ENCODE measurements at regions not wholly inside any gene's neighbourhood (a gene's known extent, or its start where the extent isn't known, plus 50 kb on each side); places are given as distances from the start of the nearest gene placed in this dataset.

- Mint-ChIP-seq H3K36me3 (no peaks in the 10 kb centered on the region), H3K27me3 (peaks cover 0 to 16% (median 0%) of the 10 kb centered on the region in 5 donors), H3K9me3 (peaks cover 2 to 13% (median 6%) of the 10 kb centered on the region in 11 donors), H3K4me3 (no peak overlapping the region), H3K4me1 (no peaks in the 10 kb centered on the region), H3K27ac (no peak overlapping the region)
- no peak overlapping the region for H3K27ac ChIP-seq (ENCODE audit: low read depth, low read length)
- ChIA-PET CTCF (no interaction called here), POLR2A (no interaction called here)
- ATAC-seq: no peak
- H3K4me3 ChIP-seq (ENCODE audit: low read length): no peak overlapping the region
- no peak for DNase-seq
- no peaks in the 10 kb centered on the region for H3K36me3 ChIP-seq (ENCODE audit: control insufficient read depth in 2 of 3, insufficient read depth in 3 of 3, low read length in 3 of 3)
- peaks cover 0 to 4% (median 0%) of the 10 kb centered on the region in 3 experiments for H3K9me3 ChIP-seq (ENCODE audit: control insufficient read depth in 2 of 3, low read length in 3 of 3)
- intact Hi-C loops (cut with micrococcal nuclease): no loop called here
- no peaks in the 10 kb centered on the region for H3K27me3 ChIP-seq (ENCODE audit: control insufficient read depth in 2 of 2, insufficient read depth in 2 of 2, low read length in 2 of 2)
- no peaks in the 10 kb centered on the region for H3K4me1 ChIP-seq (ENCODE audit: control insufficient read depth in 2 of 2, insufficient read depth in 2 of 2, low read length in 2 of 2)
These were observed 110.0 kb upstream of the SLC35B3 start for GRCh38 chr6:8545336-8545735.

DNA sequence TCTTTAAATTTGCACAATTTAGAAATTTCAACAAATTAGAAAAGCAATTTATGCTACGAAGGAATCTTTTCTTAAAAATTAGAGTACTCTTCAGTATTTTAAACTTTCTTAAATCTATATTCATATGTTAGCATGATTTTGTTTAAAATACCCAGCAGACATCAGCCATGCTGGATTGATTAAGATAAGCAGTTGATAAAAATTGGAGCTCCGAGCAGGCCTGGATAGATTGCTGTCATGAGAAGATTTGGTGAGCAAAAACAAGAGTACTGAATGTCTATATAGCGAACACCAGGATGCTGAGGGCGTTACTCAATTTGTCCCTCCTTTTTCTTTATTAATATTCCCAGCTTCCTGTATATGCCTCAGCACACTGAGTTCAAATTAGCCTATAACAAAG lies 108.4 kb upstream of the SLC35B3 start:
- Mint-ChIP-seq H3K4me1 (no peaks in the 10 kb centered on the region), H3K27me3 (peaks cover 0 to 16% (median 0%) of the 10 kb centered on the region in 5 donors), H3K27ac (no peak overlapping the region), H3K36me3 (no peaks in the 10 kb centered on the region), H3K4me3 (no peak overlapping the region), H3K9me3 (peaks cover 2 to 27% (median 17%) of the 10 kb centered on the region in 11 donors)
- ChIA-PET POLR2A (no interaction called here), CTCF (no interaction called here)
- Histone ChIP-seq H3K36me3 (ENCODE audit: control insufficient read depth in 2 of 3, insufficient read depth in 3 of 3, low read length in 3 of 3) (no peaks in the 10 kb centered on the region), H3K9me3 (ENCODE audit: control insufficient read depth in 2 of 3, low read length in 3 of 3) (peaks cover 0 to 8% (median 0%) of the 10 kb centered on the region in 3 experiments), H3K4me3 (ENCODE audit: low read length) (no peak overlapping the region), H3K4me1 (ENCODE audit: control insufficient read depth in 2 of 2, insufficient read depth in 2 of 2, low read length in 2 of 2) (no peaks in the 10 kb centered on the region), H3K27ac (ENCODE audit: low read depth, low read length) (no peak overlapping the region), H3K27me3 (ENCODE audit: control insufficient read depth in 2 of 2, insufficient read depth in 2 of 2, low read length in 2 of 2) (no peaks in the 10 kb centered on the region)
- DNase-seq (no peak), ATAC-seq (no peak)
- intact Hi-C loops (cut with micrococcal nuclease): no loop called here

GRCh38 chr6:8539453-8539852 lies 104.1 kb upstream of the SLC35B3 start:
- Mint-ChIP-seq H3K27me3 (peaks cover 0 to 17% (median 0%) of the 10 kb centered on the region in 5 donors), H3K27ac (no peak overlapping the region), H3K9me3 (peaks cover 2 to 27% (median 19%) of the 10 kb centered on the region in 11 donors), H3K4me3 (no peak overlapping the region), H3K36me3 (peaks cover 0 to 4% (median 0%) of the 10 kb centered on the region in 5 donors), H3K4me1 (no peaks in the 10 kb centered on the region)
- POLR2A ChIA-PET: no interaction called here
- Histone ChIP-seq H3K27me3 (ENCODE audit: control insufficient read depth in 2 of 2, insufficient read depth in 2 of 2, low read length in 2 of 2) (no peaks in the 10 kb centered on the region), H3K4me3 (ENCODE audit: low read length) (no peak overlapping the region), H3K9me3 (ENCODE audit: control insufficient read depth in 2 of 3, low read length in 3 of 3) (peaks cover 0 to 8% (median 0%) of the 10 kb centered on the region in 3 experiments), H3K36me3 (ENCODE audit: control insufficient read depth in 2 of 3, insufficient read depth in 3 of 3, low read length in 3 of 3) (no peaks in the 10 kb centered on the region), H3K4me1 (ENCODE audit: control insufficient read depth in 2 of 2, insufficient read depth in 2 of 2, low read length in 2 of 2) (no peaks in the 10 kb centered on the region), H3K27ac (ENCODE audit: low read depth, low read length) (no peak overlapping the region)
- CTCF ChIA-PET: no interaction called here
- ATAC-seq (no peak), DNase-seq (no peak)
- intact Hi-C loops (cut with micrococcal nuclease): no loop called here

- ATAC-seq (no peak), DNase-seq (no peak)
- Mint-ChIP-seq H3K27me3 (peaks cover 0 to 6% (median 0%) of the 10 kb centered on the region in 5 donors), H3K4me1 (no peaks in the 10 kb centered on the region), H3K36me3 (peaks cover 0 to 4% (median 0%) of the 10 kb centered on the region in 5 donors), H3K9me3 (peaks cover 2 to 26% (median 18%) of the 10 kb centered on the region in 11 donors), H3K4me3 (no peak overlapping the region), H3K27ac (no peak overlapping the region)
- CTCF ChIA-PET: interaction anchor here (0.7 kb wide), 1 partner anchor 48 kb away, joined by 3 read pairs; no protein-coding TSS in a partner anchor
- Histone ChIP-seq H3K27me3 (ENCODE audit: control insufficient read depth in 2 of 2, insufficient read depth in 2 of 2, low read length in 2 of 2) (no peaks in the 10 kb centered on the region), H3K36me3 (ENCODE audit: control insufficient read depth in 2 of 3, insufficient read depth in 3 of 3, low read length in 3 of 3) (no peaks in the 10 kb centered on the region), H3K27ac (ENCODE audit: low read depth, low read length) (no peak overlapping the region), H3K9me3 (ENCODE audit: control insufficient read depth in 2 of 3, low read length in 3 of 3) (peaks cover 0 to 8% (median 0%) of the 10 kb centered on the region in 3 experiments), H3K4me3 (ENCODE audit: low read length) (no peak overlapping the region), H3K4me1 (ENCODE audit: control insufficient read depth in 2 of 2, insufficient read depth in 2 of 2, low read length in 2 of 2) (no peaks in the 10 kb centered on the region)
- intact Hi-C loops (cut with micrococcal nuclease): no loop called here
- POLR2A ChIA-PET: no interaction called here
These were observed 100.8 kb upstream of the SLC35B3 start for GRCh38 chr6:8536122-8536521.

GRCh38 chr6:8535519-8535918 lies 100.2 kb upstream of the SLC35B3 start:
- Histone ChIP-seq H3K27me3 (ENCODE audit: control insufficient read depth in 2 of 2, insufficient read depth in 2 of 2, low read length in 2 of 2) (no peaks in the 10 kb centered on the region), H3K4me3 (ENCODE audit: low read length) (no peak overlapping the region), H3K27ac (ENCODE audit: low read depth, low read length) (no peak overlapping the region), H3K9me3 (ENCODE audit: control insufficient read depth in 2 of 3, low read length in 3 of 3) (peaks cover 0 to 5% (median 0%) of the 10 kb centered on the region in 3 experiments), H3K36me3 (ENCODE audit: control insufficient read depth in 2 of 3, insufficient read depth in 3 of 3, low read length in 3 of 3) (no peaks in the 10 kb centered on the region), H3K4me1 (ENCODE audit: control insufficient read depth in 2 of 2, insufficient read depth in 2 of 2, low read length in 2 of 2) (no peaks in the 10 kb centered on the region)
- Mint-ChIP-seq H3K4me1 (no peaks in the 10 kb centered on the region), H3K4me3 (no peak overlapping the region), H3K27ac (no peak overlapping the region), H3K36me3 (peaks cover 0 to 4% (median 0%) of the 10 kb centered on the region in 5 donors), H3K27me3 (peaks cover 0 to 6% (median 0%) of the 10 kb centered on the region in 5 donors), H3K9me3 (peaks cover under 1 to 20% (median 14%) of the 10 kb centered on the region in 11 donors)
- intact Hi-C loops (cut with micrococcal nuclease): no loop called here
- no peak for ATAC-seq
- ChIA-PET POLR2A (no interaction called here), CTCF (interaction anchor here (0.7 kb wide), 1 partner anchor 48 kb away, joined by 3 read pairs; no protein-coding TSS in a partner anchor)
- DNase-seq: no peak

DNA sequence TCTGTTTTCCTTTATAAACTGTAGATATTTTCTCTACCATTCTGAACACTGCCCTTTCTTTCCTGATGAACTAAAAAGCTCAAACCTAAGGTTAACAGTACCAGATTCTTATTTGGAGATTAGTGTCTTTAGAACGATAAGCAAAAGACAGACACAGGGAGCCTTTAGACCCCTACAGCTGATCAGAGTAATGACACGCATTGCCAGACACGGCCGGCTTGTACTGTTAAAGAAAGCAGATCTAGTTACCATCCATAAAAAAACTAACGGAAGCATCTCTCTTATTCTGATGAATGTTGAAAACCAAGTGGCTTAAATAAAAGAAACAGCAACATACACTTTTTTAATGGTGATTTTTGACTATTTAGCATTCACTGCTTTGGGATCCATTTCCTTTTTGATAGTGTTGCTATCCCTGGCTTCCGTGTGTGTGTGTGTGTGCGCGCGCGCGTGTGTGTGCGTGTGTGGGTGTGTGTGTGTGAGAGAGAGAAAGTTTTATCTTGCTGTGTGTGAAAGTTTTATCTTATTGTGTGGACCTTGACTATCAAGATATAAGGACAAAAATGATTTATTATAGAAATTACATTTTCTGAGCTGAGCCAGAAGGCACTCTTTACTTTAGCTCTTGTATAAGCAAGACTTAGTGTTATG lies 95.6 kb upstream of the SLC35B3 start:
- H3K27ac Mint-ChIP-seq: no peak overlapping the region
- H3K4me3 Mint-ChIP-seq: no peak overlapping the region
- ChIA-PET CTCF (no interaction called here), POLR2A (no interaction called here)
- no peaks in the 10 kb centered on the region for H3K9me3 ChIP-seq (ENCODE audit: control insufficient read depth in 2 of 3, low read length in 3 of 3)
- no peak for DNase-seq
- H3K27ac ChIP-seq (ENCODE audit: low read depth, low read length): no peak overlapping the region
- no peaks in the 10 kb centered on the region for H3K36me3 ChIP-seq (ENCODE audit: control insufficient read depth in 2 of 3, insufficient read depth in 3 of 3, low read length in 3 of 3)
- no peak for ATAC-seq
- H3K9me3 Mint-ChIP-seq: peaks cover 0 to 6% (median 0%) of the 10 kb centered on the region in 11 donors
- H3K4me1 Mint-ChIP-seq: no peaks in the 10 kb centered on the region
- H3K27me3 ChIP-seq (ENCODE audit: control insufficient read depth in 2 of 2, insufficient read depth in 2 of 2, low read length in 2 of 2): no peaks in the 10 kb centered on the region
- H3K4me3 ChIP-seq (ENCODE audit: low read length): no peak overlapping the region
- H3K4me1 ChIP-seq (ENCODE audit: control insufficient read depth in 2 of 2, insufficient read depth in 2 of 2, low read length in 2 of 2): no peaks in the 10 kb centered on the region
- H3K27me3 Mint-ChIP-seq: peaks cover 0 to 9% (median 0%) of the 10 kb centered on the region in 5 donors
- intact Hi-C loops (cut with micrococcal nuclease): no loop called here
- H3K36me3 Mint-ChIP-seq: peaks cover 0 to under 1% (median 0%) of the 10 kb centered on the region in 5 donors

DNA sequence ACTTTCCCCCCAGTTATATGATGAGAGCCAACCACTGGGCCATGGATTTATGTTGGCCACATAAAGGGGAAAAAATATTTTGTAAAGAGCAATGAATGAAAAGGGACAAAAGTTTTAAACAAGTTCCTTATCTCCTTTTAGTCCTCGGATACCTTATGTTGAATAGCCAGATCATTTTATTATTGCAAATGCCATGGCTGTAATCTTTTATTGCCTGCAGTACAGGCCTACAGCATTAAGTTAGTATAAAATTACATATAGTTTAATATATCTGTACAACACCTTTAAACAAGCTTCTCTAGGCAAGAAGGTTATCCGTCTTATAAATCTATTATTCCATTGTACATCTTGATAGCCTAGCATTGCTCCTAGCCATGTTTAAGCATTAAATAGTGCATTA lies 93.9 kb upstream of the SLC35B3 start:
- peaks cover 0 to 9% (median 0%) of the 10 kb centered on the region in 5 donors for H3K27me3 Mint-ChIP-seq
- no peaks in the 10 kb centered on the region for H3K27me3 ChIP-seq (ENCODE audit: control insufficient read depth in 2 of 2, insufficient read depth in 2 of 2, low read length in 2 of 2)
- DNase-seq (no peak), ATAC-seq (no peak)
- no peaks in the 10 kb centered on the region for H3K36me3 ChIP-seq (ENCODE audit: control insufficient read depth in 2 of 3, insufficient read depth in 3 of 3, low read length in 3 of 3)
- no peak overlapping the region for H3K4me3 ChIP-seq (ENCODE audit: low read length)
- no peaks in the 10 kb centered on the region for H3K4me1 ChIP-seq (ENCODE audit: control insufficient read depth in 2 of 2, insufficient read depth in 2 of 2, low read length in 2 of 2)
- H3K9me3 Mint-ChIP-seq: peaks cover 0 to 6% (median 0%) of the 10 kb centered on the region in 11 donors
- H3K9me3 ChIP-seq (ENCODE audit: control insufficient read depth in 2 of 3, low read length in 3 of 3): no peaks in the 10 kb centered on the region
- no peaks in the 10 kb centered on the region for H3K4me1 Mint-ChIP-seq
- no peak overlapping the region for H3K27ac Mint-ChIP-seq
- H3K4me3 Mint-ChIP-seq: no peak overlapping the region
- no peaks in the 10 kb centered on the region for H3K36me3 Mint-ChIP-seq
- intact Hi-C loops (cut with micrococcal nuclease): no loop called here
- ChIA-PET POLR2A (no interaction called here), CTCF (no interaction called here)
- no peak overlapping the region for H3K27ac ChIP-seq (ENCODE audit: low read depth, low read length)
